ENCODE measurements at regions not wholly inside any gene's neighbourhood (a gene's known extent, or its start where the extent isn't known, plus 50 kb on each side); places are given as distances from the start of the nearest gene placed in this dataset.

DNA sequence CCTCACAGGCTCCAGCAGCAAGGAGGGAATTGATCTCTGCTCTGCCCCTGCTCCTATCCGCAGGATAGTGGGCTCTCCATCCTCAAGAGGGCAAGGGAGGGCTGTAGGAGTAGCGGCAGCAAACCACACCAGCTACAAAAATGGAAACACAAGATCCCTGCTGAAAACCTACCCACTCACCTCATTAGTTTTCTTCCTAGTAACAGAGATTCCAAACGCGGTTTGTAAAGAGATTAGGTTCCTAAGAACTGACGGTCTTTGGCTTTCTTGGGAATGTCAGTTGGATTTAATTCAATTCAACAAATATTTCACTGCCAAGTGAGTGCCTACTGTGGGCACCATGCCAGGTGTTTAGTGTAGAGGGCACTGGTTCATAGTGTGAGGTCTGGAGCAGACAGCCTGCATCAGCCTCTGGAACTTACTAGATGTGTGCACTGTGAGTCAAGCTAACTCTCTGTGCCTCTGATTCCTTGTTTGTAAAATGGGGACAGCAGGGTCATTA lies 84.7 kb downstream of the MRPL46 start:
- no peak for DNase-seq
- H3K27ac ChIP-seq: no peak overlapping the region
- no peaks in the 10 kb centered on the region for H3K36me3 ChIP-seq
- H3K4me3 ChIP-seq: no peak overlapping the region
- H3K27me3 ChIP-seq (replicated peaks in 1 of 7): peaks cover 0 to 32% (median 0%) of the 10 kb centered on the region in 7 donors
- no peak for TF ChIP-seq POLR2AphosphoS5 (IDR thresholded peaks at IDR 0.05)
- no peak for TF ChIP-seq POLR2A (IDR thresholded peaks at IDR 0.05)
- TF ChIP-seq, protein P1, sequence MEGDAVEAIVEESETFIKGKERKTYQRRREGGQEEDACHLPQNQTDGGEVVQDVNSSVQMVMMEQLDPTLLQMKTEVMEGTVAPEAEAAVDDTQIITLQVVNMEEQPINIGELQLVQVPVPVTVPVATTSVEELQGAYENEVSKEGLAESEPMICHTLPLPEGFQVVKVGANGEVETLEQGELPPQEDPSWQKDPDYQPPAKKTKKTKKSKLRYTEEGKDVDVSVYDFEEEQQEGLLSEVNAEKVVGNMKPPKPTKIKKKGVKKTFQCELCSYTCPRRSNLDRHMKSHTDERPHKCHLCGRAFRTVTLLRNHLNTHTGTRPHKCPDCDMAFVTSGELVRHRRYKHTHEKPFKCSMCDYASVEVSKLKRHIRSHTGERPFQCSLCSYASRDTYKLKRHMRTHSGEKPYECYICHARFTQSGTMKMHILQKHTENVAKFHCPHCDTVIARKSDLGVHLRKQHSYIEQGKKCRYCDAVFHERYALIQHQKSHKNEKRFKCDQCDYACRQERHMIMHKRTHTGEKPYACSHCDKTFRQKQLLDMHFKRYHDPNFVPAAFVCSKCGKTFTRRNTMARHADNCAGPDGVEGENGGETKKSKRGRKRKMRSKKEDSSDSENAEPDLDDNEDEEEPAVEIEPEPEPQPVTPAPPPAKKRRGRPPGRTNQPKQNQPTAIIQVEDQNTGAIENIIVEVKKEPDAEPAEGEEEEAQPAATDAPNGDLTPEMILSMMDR (IDR thresholded peaks at IDR 0.05 in 8 of 11, conservative IDR thresholded peaks at IDR 0.05 in 3 of 11): no peak
- 53 to 69% (median 58%) methylated on average over 5 of the region's 5 CpGs for WGBS, 5 donors
- no peaks in the 10 kb centered on the region for H3K4me1 ChIP-seq
- intact Hi-C loops (cut with DNase I; ENCODE audit: low total_unique reads): no loop called here
- no peaks in the 10 kb centered on the region for H3K9me3 ChIP-seq

DNA sequence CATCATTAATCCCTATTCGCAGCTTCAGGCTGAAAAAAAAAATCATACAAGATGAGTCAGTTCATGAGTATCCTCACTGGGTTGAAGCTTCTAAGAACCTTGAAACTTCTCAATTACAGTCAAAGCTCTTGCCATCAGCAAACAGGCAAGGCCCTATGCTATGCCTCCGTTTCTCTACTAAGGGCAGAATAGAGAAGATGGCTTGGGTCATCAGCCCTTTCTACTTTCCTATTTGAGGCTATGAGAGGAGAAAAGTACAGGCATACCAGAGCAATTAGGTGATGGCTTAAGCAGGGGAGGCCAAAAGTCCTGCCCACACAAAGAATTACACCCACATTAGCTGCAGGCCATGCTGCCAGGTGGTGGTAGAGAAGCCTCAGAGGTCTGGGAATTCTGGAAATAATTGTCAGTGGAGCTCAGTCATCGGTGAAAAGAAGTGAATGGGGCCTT lies 89.0 kb downstream of the MRPL46 start:
- no peak for TF ChIP-seq POLR2AphosphoS5 (IDR thresholded peaks at IDR 0.05)
- no peak for TF ChIP-seq POLR2A (IDR thresholded peaks at IDR 0.05)
- TF ChIP-seq, protein P1 (IDR thresholded peaks at IDR 0.05 in 8 of 11, conservative IDR thresholded peaks at IDR 0.05 in 3 of 11): no peak

GRCh38 chr15:88377509-88377908 lies 89.7 kb downstream of the MRPL46 start:
- no peak for TF ChIP-seq POLR2AphosphoS5 (IDR thresholded peaks at IDR 0.05)
- TF ChIP-seq, protein P1 (IDR thresholded peaks at IDR 0.05 in 8 of 11, conservative IDR thresholded peaks at IDR 0.05 in 3 of 11): no peak
- DNase-seq: no peak
- H3K4me3 ChIP-seq: no peak overlapping the region
- H3K27me3 ChIP-seq (replicated peaks in 1 of 7): peaks cover 0 to 34% (median 0%) of the 10 kb centered on the region in 7 donors
- no peaks in the 10 kb centered on the region for H3K36me3 ChIP-seq
- H3K27ac ChIP-seq: no peak overlapping the region
- no peaks in the 10 kb centered on the region for H3K9me3 ChIP-seq
- 73 to 86% (median 82%) methylated on average over 2 of the region's 2 CpGs for WGBS, 5 donors
- intact Hi-C loops (cut with DNase I; ENCODE audit: low total_unique reads): no loop called here
- H3K4me1 ChIP-seq: no peaks in the 10 kb centered on the region

More for the DNA sequence above, 89.0 kb downstream of the MRPL46 start:
- Histone ChIP-seq H3K36me3 (no peaks in the 10 kb centered on the region), H3K27me3 (replicated peaks in 1 of 7) (peaks cover 0 to 36% (median 0%) of the 10 kb centered on the region in 7 donors), H3K4me3 (no peak overlapping the region), H3K9me3 (no peaks in the 10 kb centered on the region), H3K27ac (no peak overlapping the region), H3K4me1 (no peaks in the 10 kb centered on the region)
- WGBS, 5 donors: 78 to 91% (median 83%) methylated on average over 3 of the region's 3 CpGs
- intact Hi-C loops (cut with DNase I; ENCODE audit: low total_unique reads): no loop called here
- no peak for DNase-seq

DNA sequence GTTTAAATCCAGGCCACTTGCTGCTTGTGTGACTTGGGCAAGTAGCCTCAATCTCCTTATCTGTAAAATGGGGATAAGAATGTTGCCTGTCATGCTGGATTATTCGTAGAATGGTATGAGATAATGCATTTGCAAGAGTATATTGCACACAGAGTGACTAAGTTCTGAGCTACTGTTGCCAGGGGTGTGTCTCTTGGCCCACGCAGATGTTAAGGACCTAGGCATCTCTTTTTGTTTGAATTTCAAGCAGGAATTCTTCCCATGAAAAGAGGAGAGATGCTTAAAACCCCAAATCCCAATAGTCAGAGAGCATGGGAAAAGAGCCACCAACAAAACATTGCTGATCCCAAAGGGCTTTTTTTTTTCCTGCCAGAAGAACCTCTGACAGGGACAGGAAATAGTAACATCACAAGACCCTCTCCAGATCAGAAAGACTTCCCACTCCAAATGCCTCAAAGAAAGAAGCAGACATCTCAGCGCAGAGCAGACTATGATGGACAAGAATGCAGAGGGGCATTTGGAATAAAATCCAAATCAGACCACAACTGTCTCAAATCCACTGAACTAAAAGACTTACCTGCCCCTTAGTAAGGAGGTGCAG lies 90.5 kb downstream of the MRPL46 start:
- no peak for DNase-seq
- 67 to 84% (median 75%) methylated on average over 3 of the region's 3 CpGs for WGBS, 5 donors
- Histone ChIP-seq H3K27me3 (replicated peaks in 1 of 7) (peaks cover 0 to 36% (median 0%) of the 10 kb centered on the region in 7 donors), H3K4me3 (no peak overlapping the region), H3K36me3 (no peaks in the 10 kb centered on the region), H3K4me1 (no peaks in the 10 kb centered on the region), H3K9me3 (no peaks in the 10 kb centered on the region), H3K27ac (no peak overlapping the region)
- intact Hi-C loops (cut with DNase I; ENCODE audit: low total_unique reads): no loop called here
- TF ChIP-seq POLR2A (IDR thresholded peaks at IDR 0.05) (no peak), POLR2AphosphoS5 (IDR thresholded peaks at IDR 0.05) (no peak)
- TF ChIP-seq, protein P1 (IDR thresholded peaks at IDR 0.05 in 8 of 11, conservative IDR thresholded peaks at IDR 0.05 in 3 of 11): no peak
